ENCODE measurements at regions not wholly inside any gene's neighbourhood (a gene's known extent, or its start where the extent isn't known, plus 50 kb on each side); places are given as distances from the start of the nearest gene placed in this dataset.

DNA sequence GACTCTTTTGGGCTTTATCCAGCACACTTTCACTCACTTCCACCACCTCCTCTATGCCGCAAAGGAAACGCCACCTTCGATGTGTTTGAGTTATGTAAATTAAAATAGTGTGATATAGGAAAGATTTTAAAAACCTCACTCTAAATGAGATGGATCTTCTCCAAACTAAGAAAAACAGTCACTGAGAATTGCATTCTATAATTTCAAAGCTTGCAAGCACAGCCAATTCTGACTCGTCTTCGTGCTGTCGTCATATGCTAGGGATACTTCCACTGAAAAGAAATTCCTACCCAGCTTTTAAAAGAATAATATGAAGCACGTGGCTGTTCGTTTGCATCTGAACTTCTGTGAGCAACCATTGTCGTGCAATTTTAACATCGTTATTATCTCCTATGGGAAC lies 162.5 kb downstream of the SH3BP4 start:
- intact Hi-C loops (cut with DNase I): loop anchor here (10.0 kb wide), 1 partner anchor 1139 kb away; no protein-coding TSS in a partner anchor

DNA sequence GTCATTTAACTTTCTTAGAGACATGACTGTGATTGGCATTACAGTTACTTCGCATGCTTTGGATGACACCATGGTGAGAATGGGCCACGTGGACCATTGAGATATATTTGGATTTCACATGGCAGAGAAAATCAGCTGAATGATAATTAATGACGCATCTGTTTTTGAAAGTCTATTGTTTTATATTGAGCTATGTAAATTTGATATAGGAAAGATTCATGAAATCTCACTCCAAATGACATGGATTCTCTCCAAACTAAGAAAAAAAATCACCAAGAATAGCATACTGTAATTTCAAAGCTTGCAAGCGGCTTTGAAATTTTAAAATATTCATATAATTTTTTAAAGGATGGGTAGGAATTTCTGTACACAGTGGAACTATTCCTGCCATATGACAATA lies 163.7 kb downstream of the SH3BP4 start:
- no peak for DNase-seq
- no peak overlapping the region for H3K27ac ChIP-seq
- H3K4me3 ChIP-seq: no peak overlapping the region
- H3K9me3 ChIP-seq: no peaks in the 10 kb centered on the region
- no peaks in the 10 kb centered on the region for H3K4me1 ChIP-seq
- H3K27me3 ChIP-seq: peaks cover 0 to 4% (median 0%) of the 10 kb centered on the region in 3 donors
- intact Hi-C loops (cut with DNase I): loop anchor here (5.0 to 10.0 kb wide), 2 partner anchors 978 to 1141 kb away; no protein-coding TSS in a partner anchor
- H3K36me3 ChIP-seq: no peaks in the 10 kb centered on the region
- WGBS, 2 donors: 89 to 92% methylated on average over 4 of the region's 4 CpGs
- TF ChIP-seq POLR2A (IDR thresholded peaks at IDR 0.05): no peak
- TF ChIP-seq POLR2AphosphoS5 (IDR thresholded peaks at IDR 0.05): no peak
- TF ChIP-seq EP300 (IDR thresholded peaks at IDR 0.05): no peak
- TF ChIP-seq, protein P1, sequence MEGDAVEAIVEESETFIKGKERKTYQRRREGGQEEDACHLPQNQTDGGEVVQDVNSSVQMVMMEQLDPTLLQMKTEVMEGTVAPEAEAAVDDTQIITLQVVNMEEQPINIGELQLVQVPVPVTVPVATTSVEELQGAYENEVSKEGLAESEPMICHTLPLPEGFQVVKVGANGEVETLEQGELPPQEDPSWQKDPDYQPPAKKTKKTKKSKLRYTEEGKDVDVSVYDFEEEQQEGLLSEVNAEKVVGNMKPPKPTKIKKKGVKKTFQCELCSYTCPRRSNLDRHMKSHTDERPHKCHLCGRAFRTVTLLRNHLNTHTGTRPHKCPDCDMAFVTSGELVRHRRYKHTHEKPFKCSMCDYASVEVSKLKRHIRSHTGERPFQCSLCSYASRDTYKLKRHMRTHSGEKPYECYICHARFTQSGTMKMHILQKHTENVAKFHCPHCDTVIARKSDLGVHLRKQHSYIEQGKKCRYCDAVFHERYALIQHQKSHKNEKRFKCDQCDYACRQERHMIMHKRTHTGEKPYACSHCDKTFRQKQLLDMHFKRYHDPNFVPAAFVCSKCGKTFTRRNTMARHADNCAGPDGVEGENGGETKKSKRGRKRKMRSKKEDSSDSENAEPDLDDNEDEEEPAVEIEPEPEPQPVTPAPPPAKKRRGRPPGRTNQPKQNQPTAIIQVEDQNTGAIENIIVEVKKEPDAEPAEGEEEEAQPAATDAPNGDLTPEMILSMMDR (IDR thresholded peaks at IDR 0.05): no peak

More for the DNA sequence above, 162.5 kb downstream of the SH3BP4 start:
- no peaks in the 10 kb centered on the region for H3K4me1 ChIP-seq
- no peaks in the 10 kb centered on the region for H3K9me3 ChIP-seq
- H3K27me3 ChIP-seq: peaks cover 0 to 4% (median 0%) of the 10 kb centered on the region in 3 donors
- no peaks in the 10 kb centered on the region for H3K36me3 ChIP-seq
- H3K4me3 ChIP-seq: no peak overlapping the region
- H3K27ac ChIP-seq: no peak overlapping the region
- TF ChIP-seq EP300 (IDR thresholded peaks at IDR 0.05): no peak
- TF ChIP-seq POLR2A (IDR thresholded peaks at IDR 0.05): no peak
- TF ChIP-seq, protein P1 (IDR thresholded peaks at IDR 0.05): no peak
- no peak for TF ChIP-seq POLR2AphosphoS5 (IDR thresholded peaks at IDR 0.05)
- no peak for DNase-seq
- 94 to 95% methylated on average over 10 of the region's 10 CpGs for WGBS, 2 donors

DNA sequence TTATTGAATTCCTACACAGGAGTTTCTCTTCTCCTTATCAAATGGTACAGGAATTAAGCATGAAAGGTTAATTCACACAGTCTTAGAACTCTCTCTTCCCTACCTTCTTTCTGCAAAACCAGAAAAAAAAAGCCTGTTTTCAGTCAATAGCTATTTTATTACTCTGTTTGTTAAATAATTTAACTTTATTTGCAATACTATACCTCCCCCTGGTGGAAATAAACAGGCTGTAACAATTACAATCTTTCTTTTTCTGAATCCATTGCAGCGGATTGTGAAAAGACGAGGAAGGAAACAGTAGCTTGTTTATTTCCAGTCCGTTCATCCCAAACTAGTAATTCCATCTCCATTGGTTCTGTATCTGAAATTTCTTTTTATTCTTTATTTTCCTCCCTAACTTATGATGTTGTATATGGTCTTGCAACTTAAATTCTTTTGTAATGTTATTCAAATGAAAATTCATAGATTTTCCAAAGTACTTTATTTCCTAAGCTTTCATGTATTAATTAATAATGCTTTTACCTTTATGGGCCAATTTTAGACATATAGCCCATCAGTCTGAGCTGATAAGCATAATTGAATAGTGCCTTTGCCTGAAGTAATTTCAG lies 165.2 kb downstream of the SH3BP4 start:
- H3K4me1 ChIP-seq: no peaks in the 10 kb centered on the region
- intact Hi-C loops (cut with DNase I): loop anchor here (1.0 to 10.0 kb wide), 3 partner anchors 567 to 1142 kb away; no protein-coding TSS in a partner anchor
- H3K27ac ChIP-seq: no peak overlapping the region
- 1 to 2% methylated on average over 3 of the region's 3 CpGs for WGBS, 2 donors
- TF ChIP-seq, protein P1 (IDR thresholded peaks at IDR 0.05): peak; percentile 40 to 65 (median 58)
- TF ChIP-seq EP300 (IDR thresholded peaks at IDR 0.05): no peak
- no peaks in the 10 kb centered on the region for H3K36me3 ChIP-seq
- no peaks in the 10 kb centered on the region for H3K9me3 ChIP-seq
- DNase-seq: no peak
- no peak overlapping the region for H3K4me3 ChIP-seq
- H3K27me3 ChIP-seq: peaks cover 0 to 4% (median 0%) of the 10 kb centered on the region in 3 donors

DNA sequence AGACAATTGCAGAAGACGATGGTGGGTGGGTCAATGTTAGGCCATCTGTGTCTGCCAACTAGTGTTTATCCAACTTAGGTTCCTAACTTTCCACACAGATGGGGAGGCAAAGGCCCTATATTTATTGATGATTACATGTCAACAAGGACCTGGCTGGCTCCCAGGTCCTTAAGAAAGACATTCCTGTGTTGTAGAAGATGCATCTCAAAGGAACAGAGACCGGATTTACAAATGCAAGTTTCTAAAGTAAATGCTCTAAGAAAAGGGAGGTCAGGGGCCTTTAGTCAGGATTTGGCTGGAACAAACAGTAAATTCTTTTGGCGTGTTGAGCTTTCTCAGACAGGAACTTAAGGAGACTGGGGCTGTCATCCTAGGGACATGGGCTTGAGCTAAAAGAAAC lies 175.0 kb downstream of the SH3BP4 start:
- H3K4me1 ChIP-seq: no peaks in the 10 kb centered on the region
- intact Hi-C loops (cut with DNase I): no loop called here
- no peak overlapping the region for H3K4me3 ChIP-seq
- H3K27me3 ChIP-seq: no peaks in the 10 kb centered on the region
- H3K9me3 ChIP-seq: no peaks in the 10 kb centered on the region
- 63 to 71% methylated on average over 3 of the region's 3 CpGs for WGBS, 2 donors
- H3K27ac ChIP-seq: no peak overlapping the region
- no peak for DNase-seq
- no peak for TF ChIP-seq POLR2A (IDR thresholded peaks at IDR 0.05)
- TF ChIP-seq EP300 (IDR thresholded peaks at IDR 0.05): no peak
- TF ChIP-seq POLR2AphosphoS5 (IDR thresholded peaks at IDR 0.05): no peak
- TF ChIP-seq, protein P1 (IDR thresholded peaks at IDR 0.05): no peak
- no peaks in the 10 kb centered on the region for H3K36me3 ChIP-seq

DNA sequence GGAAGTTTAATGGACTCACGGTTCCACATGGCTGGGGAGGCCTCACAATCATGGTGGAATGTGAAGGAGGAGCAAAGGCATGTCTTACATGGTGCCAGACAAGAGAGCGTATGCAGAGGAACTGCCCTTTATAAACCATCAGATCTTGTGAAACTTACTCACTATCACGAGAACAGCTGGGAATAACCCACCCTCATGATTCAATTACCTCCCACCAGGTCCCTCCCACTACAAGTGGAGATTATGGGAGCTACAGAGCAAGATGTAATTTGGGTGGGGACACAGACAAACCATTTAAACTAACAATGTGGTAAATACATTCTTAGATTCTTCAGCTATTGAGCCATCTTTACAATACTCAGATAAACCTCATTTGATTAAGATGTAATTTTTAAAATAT lies 176.1 kb downstream of the SH3BP4 start:
- H3K9me3 ChIP-seq: no peaks in the 10 kb centered on the region
- no peak for DNase-seq
- H3K36me3 ChIP-seq: no peaks in the 10 kb centered on the region
- TF ChIP-seq EP300 (IDR thresholded peaks at IDR 0.05) (no peak), POLR2A (IDR thresholded peaks at IDR 0.05) (no peak), POLR2AphosphoS5 (IDR thresholded peaks at IDR 0.05) (no peak)
- TF ChIP-seq, protein P1 (IDR thresholded peaks at IDR 0.05): no peak
- no peak overlapping the region for H3K4me3 ChIP-seq
- no peak overlapping the region for H3K27ac ChIP-seq
- no peaks in the 10 kb centered on the region for H3K27me3 ChIP-seq
- 86 to 91% methylated on average over 3 of the region's 3 CpGs for WGBS, 2 donors
- intact Hi-C loops (cut with DNase I): no loop called here
- H3K4me1 ChIP-seq: no peaks in the 10 kb centered on the region

Measured in sigmoid colon (tissue), 6 donors.